Stimulated activated naive CD8-positive, alpha-beta T cell treated with anti-CD3 and anti-CD28 coated beads, Interleukin-15, Interleukin-2, amounts not matched to agents 100 U/mL and 50 U/mL, for 24 hours (primary cell): ENCODE measurements at regions not wholly inside any gene's neighbourhood (a gene's known extent, or its start where the extent isn't known, plus 50 kb on each side); places are given as distances from the start of the nearest gene placed in this dataset.
"Not testable (repeated sequence)": the region's sequence is repeated elsewhere in the genome, so short reads cannot be mapped to it uniquely, and the experiment has no call there.

Experiments used
- ATAC-seq: fragments of 150-1000 bp; cut with Tn5 transposase; one replicate; pipeline ENCODE4 v1.10.0; 2021
- DNase-seq: peaks from one replicate; pipeline ENCODE4 v3.0.0; 2021

GRCh38 chr1:9441451-9442133 lies 97.7 kb upstream of the SLC25A33 start:
- no peak for ATAC-seq
- DNase-seq, result no peak

- ATAC-seq (no peak), DNase-seq (no peak)
Measured at GRCh38 chr1:9442278-9442846, 96.9 kb upstream of the SLC25A33 start.

DNA sequence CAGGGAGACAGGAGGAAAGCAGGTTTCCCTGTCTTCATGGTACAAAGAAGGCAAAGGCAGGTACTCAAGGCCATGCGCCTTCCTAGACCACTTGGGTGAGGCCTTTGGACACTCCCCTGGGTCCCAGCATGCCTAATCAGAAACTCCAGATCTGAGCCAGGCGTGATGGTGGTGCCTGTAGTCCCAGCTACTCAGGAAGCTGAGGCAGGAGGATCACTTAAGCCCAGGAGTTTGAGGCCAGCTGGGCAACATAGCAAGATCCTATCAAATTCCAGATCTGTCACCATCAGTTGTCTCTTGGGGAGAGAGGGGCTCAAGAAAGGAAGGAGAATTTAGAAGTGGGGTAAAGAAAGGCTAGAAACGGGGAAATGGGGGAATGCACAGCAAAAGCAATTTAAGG lies 96.3 kb upstream of the SLC25A33 start:
- no peak for ATAC-seq
- no peak for DNase-seq

- DNase-seq (no peak), ATAC-seq (no peak)
Measured at GRCh38 chr1:9443913-9444445, 95.3 kb upstream of the SLC25A33 start.

GRCh38 chr1:9444532-9444931 lies 94.7 kb upstream of the SLC25A33 start:
- no peak for ATAC-seq
- no peak for DNase-seq

DNA sequence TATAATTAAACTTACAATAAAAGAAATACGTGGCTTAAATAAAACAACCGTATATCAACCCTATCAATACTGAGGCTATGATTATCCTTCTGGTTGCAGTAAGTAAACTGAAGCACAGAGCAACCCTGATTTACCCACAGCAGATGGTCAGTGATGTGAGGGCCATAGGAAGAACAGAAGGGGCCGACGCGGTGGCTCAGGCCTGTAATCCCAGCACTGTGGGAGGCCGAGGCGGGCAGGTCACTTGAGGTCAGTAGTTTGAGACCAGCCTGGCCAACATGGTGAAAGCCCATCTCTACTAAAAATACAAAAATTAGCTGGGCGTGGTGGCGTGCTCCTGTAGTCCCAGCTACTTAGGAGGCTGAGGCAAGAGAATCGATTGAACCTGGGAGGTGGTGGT lies 94.2 kb upstream of the SLC25A33 start:
- DNase-seq, result not testable (repeated sequence)

DNA sequence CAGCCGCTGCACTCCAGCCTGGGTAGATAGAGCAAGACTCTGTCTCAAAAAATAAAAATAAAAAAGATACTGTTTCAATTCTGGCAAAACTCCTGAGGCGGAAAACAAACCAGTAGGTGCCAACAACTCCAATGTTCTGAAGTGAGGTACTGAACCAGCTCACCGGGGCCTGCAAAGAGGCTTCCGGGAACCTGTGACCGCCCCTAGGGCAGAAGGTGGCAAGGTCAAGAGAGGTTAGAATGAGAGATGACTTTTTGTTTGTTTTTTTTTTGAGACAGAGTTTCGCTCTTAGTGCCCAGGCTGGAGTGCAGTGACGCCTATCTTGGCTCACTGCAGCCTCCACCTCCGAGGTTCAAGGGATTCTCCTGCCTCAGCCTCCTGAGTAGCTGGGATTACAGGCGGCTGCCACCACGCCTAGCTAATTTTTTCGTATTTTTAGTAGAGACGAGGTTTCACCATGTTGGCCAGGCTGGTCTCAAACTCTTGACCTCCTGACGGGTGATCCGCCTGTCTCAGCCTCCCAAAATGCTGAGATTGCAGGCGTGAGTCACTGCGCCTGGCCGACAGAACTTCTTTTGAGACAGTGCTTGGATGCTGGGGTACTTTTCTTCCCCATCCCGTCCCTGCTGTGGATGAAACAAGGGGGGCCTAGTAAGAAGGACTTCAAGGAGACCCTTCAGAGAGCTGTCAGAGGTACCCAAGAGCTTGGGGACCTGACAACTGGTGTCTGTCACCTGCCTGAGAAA lies 91.9 kb upstream of the SLC25A33 start:
- no peak for ATAC-seq

More for the DNA sequence above, 94.2 kb upstream of the SLC25A33 start:
- ATAC-seq, result not testable (repeated sequence)

DNA sequence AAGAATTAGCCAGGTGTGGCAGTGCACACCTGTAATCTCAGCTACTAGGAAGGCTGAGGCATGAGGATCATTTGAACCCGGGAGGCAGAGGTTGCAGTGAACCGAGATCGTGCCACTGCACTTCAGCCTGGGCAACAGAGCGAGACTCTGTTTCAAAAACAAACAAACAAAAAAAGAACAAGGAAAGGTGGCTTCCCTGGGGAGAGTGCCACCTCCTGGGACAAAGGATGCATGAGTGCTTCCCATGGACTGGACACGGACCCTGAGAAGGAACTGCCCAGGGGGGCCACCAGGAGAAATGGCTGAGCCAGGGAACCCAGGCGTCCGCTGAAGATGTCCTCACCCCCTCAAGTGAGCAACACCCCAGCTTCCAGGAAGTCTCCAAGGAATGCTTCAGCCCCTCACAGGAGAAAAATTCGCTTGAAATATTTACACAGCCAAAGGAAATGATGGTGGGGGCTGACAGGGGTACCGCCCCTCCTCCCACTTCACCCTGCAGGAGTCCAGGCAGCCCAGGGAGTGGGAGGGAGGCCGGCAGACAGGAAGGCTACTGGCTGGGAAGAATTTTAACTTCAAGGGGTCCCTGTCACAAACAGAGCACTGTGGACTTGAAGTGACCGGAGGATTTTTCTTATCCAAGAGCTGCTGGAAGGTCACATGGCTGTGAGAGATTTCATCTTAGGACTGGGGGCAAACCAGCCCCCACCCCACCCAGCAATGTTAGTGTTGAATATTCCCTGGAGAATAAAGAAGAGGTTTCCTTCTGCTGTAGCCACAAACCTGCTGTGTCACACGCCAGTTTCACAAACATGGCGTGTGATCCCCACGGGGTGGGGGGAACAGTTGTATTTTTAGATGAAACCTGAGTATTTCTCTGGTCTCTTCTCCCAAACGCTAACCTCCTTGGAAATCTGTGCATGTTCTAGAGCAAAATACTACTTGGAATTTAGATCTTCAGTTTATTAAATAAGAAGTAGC lies 90.8 kb upstream of the SLC25A33 start:
- no peak for DNase-seq
- no peak for ATAC-seq

More for the DNA sequence above, 91.9 kb upstream of the SLC25A33 start:
- DNase-seq, result no peak

DNA sequence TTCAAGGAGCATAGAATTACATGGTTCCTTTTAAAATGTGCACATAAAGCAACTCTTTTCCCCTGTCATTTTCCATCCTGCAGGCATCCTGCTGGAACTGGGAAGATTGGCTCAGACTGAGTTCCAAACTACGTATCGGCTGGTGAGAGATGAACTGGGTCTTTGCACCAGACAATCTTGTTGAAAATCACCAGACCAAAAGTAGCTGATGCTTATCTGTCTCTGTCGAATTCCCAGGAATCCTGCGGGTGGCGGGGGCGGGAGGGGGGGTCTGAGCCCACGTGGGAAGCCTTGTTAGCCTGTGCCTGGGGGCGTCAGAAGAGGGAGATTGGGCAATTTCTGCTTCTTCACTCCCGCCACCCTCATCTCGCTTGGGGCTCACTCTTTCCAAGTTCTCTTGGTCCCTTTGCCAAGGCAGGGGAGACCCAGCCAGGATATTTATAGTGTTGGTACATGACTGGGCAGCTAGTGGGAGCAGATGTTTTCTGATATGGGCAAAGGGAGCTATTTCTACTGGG lies 90.1 kb upstream of the SLC25A33 start:
- ATAC-seq (no peak), DNase-seq (no peak)

DNA sequence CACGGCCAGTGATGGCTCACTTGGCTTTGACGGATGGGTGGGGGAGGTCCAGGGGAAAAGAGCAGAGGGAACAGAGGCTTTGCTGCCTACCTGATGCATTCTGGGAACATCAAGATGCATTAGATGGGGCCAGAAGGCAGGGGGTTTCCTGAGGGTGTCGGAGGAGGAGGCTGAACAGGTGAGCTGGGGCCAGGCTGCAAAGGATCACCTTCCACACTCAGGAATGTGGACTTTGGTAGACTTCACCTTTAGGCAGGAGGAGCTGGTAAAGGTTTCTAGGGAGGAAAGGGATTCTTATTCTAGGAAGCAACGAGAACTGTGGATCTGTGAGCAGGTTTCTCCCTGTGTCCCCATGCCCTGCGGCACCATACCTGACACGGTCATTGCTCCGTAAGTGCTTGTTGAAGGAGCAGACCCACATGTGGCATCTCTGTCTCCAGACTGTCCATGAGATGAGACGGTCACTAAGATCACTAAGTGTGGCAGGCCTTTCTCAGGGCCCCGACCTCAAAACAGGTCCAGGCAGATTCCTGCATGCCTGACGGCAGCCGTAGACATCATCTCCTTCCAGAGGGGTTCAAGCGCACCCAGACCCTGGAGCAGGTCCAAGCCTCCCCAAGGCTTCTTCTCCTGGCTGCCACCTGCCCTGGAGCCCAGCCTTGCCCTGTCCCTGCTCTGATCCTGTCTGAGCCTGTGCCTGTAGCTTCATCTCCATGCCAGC lies 89.1 kb upstream of the SLC25A33 start:
- ATAC-seq (no peak), DNase-seq (no peak)

GRCh38 chr1:9451081-9451480 lies 88.2 kb upstream of the SLC25A33 start:
- ATAC-seq (no peak), DNase-seq (no peak)

- no peak for ATAC-seq
- no peak for DNase-seq
Measured at GRCh38 chr1:9452516-9453140, 86.6 kb upstream of the SLC25A33 start.

- ATAC-seq, result no peak
- DNase-seq, result no peak
Measured at GRCh38 chr1:9453375-9453774, 85.9 kb upstream of the SLC25A33 start.

GRCh38 chr1:9453779-9454418 lies 85.4 kb upstream of the SLC25A33 start:
- no peak for DNase-seq
- no peak for ATAC-seq

DNA sequence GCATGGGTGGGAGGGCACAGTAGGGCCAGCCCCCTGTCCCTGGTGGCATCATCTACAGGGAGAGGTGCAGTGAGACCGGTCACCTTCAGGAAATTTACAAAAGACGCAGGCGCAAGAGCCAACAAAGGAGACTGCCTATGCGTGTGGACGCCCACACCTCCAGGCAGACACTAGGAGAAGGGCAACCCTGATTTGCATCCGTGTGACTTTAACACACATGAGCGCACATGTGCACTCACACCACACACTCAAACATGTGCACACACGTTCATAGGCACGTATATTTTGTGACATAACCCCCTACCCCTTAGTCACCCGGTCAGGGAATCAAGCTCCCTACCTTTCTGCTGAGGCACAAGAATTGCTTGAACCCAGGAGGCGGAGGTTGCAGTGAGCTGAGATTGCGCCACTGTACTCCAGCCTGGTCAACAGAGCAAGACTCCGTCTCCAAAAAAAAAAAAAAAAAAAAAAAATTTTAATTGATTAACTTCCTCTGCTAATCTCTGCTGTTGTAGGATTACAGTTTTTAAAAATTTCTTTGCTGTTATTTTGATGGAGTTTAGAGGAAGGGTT lies 84.7 kb upstream of the SLC25A33 start:
- DNase-seq, result no peak
- no peak for ATAC-seq

- ATAC-seq (peak; percentile 73), DNase-seq (peak; percentile 78)
Measured at GRCh38 chr1:9455487-9456234, 83.6 kb upstream of the SLC25A33 start.

GRCh38 chr1:9456833-9457232 lies 82.4 kb upstream of the SLC25A33 start:
- no peak for ATAC-seq
- no peak for DNase-seq

DNA sequence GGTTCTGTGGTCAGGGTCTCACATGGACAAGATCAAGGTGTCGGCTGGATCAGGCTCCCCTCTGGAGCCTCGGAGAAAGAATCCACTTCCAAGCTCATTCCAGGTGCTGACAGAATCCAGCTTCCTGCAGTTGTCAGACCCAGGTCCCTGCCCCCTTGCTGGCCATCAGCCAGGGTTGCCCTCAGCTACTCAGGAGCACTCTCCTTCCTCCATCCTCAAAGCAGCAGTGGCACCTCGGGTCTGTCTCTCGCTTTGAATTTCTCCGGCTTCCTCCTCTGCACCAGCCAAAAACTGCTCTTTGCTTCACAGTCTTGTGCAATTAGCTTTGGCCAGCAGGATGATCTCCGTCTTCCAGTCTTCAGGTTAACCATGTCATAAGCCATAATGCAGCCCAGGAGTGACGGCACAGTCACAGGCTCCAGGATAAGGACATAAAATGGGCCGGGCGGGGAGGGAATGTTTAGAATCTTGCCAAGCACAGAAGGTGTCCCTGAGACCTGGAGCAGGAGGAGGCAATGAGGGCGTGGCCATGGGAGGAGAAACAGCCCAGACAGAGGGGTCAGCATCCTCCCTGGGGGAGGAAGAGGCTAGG lies 79.4 kb upstream of the SLC25A33 start:
- DNase-seq, result no peak
- ATAC-seq, result no peak

DNA sequence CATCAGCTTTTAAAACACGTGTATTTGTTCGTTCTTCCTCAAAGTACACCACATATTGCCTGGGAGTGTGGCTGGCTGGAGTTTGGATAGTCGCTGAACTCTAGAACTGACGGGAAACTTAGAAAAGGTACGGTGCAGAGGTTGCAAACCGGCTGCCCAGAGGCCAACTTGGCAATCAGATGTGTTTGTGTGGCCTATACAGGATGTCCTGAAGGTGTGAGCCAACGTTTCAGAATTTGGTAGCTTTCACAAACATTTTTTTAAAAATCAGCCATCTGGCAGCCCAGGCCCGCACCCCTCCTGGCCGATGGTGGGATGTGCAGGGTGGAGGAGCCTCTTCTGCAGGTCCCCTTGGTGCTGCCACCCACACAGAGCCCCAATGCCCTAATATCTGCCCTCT lies 73.6 kb upstream of the SLC25A33 start:
- ATAC-seq, result no peak
- DNase-seq, result no peak
